Lower lobe of right lung (tissue), 2 donors: ENCODE measurements at regions not wholly inside any gene's neighbourhood (a gene's known extent, or its start where the extent isn't known, plus 50 kb on each side); places are given as distances from the start of the nearest gene placed in this dataset.
A peak's percentile ranks its signal among the peaks of the same experiment; 100 is the strongest.

Experiments
- ATAC-seq, 2 donors: fragments of 200-7000 bp; cut with Tn5 transposase; one replicate each; pipeline ENCODE4 v1.9.1; 2020 to 2022; ENCODE audit warnings: mild to moderate bottlenecking in 2 of 2, moderate library complexity in 2 of 2
- DNase-seq: peaks from one replicate; pipeline ENCODE4 v3.0.0-alpha.2; 2020
- H3K27ac ChIP-seq: fragments of 200-600 bp; one replicate; pipeline ENCODE4 v1.8.0; 2022
- H3K27me3 ChIP-seq: fragments of 200-600 bp; one replicate; pipeline ENCODE4 v1.8.0; 2022; ENCODE audit warnings: low read depth
- H3K36me3 ChIP-seq: fragments of 200-600 bp; one replicate; pipeline ENCODE4 v1.8.0; 2022; ENCODE audit warnings: mild to moderate bottlenecking
- H3K4me1 ChIP-seq: fragments of 200-600 bp; one replicate; pipeline ENCODE4 v1.8.0; 2022
- H3K4me3 ChIP-seq: fragments of 200-600 bp; one replicate; pipeline ENCODE4 v1.8.0; 2022; ENCODE audit warnings: mild to moderate bottlenecking
- H3K9me3 ChIP-seq: fragments of 200-600 bp; one replicate; pipeline ENCODE4 v1.8.0; 2022
- CTCF ChIP-seq: fragments of 200-600 bp; IDR thresholded peaks from one replicate; pipeline ENCODE4 v1.8.0; 2022; ENCODE audit warnings: antibody characterized with exemption, mild to moderate bottlenecking
- intact Hi-C: fragments of 100-400 bp; cut with DNase I; formaldehyde crosslinking; loops from one replicate; pipeline ENCODE4 v1.11.0; 2022
- donor health status: DM: no; HTN: yes; CAD: no; lungs with severe emphysema.

DNA sequence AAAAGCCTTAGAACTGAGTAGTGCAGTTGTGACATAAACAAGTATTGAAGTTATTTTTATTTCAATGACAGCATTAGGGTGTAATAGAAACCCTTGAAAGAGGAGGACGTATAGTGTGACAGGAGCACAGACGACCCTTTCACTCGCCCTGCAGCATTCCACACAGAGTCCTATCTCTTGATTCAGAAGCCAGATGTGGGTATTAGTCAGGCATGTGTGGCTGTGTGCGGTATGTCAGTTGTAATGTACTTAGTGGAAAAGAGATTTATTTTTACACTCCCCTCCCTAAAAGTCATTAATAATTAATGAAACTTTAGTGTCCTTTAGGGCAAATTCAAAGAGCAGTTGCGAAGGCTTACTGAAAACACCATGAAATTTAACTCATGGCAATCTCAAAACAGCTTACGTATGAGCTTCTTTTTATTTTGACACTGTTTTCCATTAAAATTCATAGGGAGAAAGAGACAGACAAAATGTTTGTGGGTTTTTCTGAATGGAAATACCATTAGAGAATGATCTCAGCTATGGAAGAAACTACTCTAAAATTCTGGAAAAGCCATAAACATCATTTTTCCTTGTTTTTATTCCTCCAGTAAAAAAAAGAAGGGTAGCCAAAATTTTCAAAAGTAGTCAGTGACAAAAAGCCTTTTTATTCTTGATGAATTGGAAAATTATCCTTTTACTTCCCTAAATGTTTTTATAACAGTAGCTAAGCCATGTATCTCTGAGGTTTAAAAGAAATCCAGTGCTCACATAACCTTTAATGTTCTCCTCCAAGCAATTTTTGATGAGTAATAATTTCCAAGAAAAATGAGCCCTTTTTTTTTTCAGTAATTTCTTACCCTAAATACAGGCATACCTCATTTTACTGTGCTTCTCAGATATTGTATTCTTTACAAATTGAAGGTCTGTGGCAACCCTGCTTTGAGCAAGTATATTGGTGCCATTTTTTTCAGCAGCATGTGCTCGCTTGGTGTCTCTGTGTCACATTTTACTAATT, 84.0 kb upstream of the DSEL start:
- Histone ChIP-seq H3K27me3 (no peaks in the 10 kb centered on the region), H3K4me3 (no peak overlapping the region), H3K9me3 (no peaks in the 10 kb centered on the region), H3K4me1 (no peaks in the 10 kb centered on the region), H3K27ac (no peak overlapping the region), H3K36me3 (no peaks in the 10 kb centered on the region)
- TF ChIP-seq CTCF = no peak
- no peak for DNase-seq
- ATAC-seq = peak; percentile 43 to 56
- intact Hi-C loops = no loop called here

GRCh38 chr18:67599277-67599676, 82.8 kb upstream of the DSEL start:
- H3K9me3 ChIP-seq = no peaks in the 10 kb centered on the region
- no peak for TF ChIP-seq CTCF
- H3K4me1 ChIP-seq = no peaks in the 10 kb centered on the region
- H3K36me3 ChIP-seq = no peaks in the 10 kb centered on the region
- H3K27me3 ChIP-seq = no peaks in the 10 kb centered on the region
- intact Hi-C loops = no loop called here
- ATAC-seq (no peak), DNase-seq (no peak)
- no peak overlapping the region for H3K27ac ChIP-seq
- no peak overlapping the region for H3K4me3 ChIP-seq

DNA sequence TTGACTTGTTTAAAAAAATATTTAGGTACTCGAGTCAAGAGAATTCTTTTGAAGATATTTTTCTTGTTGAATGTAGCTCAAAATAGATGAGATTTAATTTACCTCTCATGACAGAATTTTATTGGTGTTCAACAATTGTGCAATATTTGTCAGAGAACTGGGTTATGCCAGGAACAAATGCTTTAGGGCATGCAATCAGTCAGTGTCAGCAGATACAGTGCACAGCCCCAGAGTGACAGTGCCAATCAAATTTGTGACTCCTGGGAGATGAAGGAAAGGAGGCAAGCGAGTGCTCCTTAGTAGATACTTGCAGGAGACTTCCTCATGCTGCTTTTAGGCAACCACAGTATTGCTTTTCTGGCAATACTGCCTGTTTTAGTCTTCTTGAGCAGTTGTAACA, 81.2 kb upstream of the DSEL start:
- intact Hi-C loops = no loop called here
- DNase-seq = no peak
- H3K4me1 ChIP-seq = no peaks in the 10 kb centered on the region
- no peaks in the 10 kb centered on the region for H3K9me3 ChIP-seq
- no peak for TF ChIP-seq CTCF
- no peak for ATAC-seq
- no peak overlapping the region for H3K27ac ChIP-seq
- no peaks in the 10 kb centered on the region for H3K27me3 ChIP-seq
- H3K4me3 ChIP-seq = no peak overlapping the region
- H3K36me3 ChIP-seq = no peaks in the 10 kb centered on the region

- Histone ChIP-seq H3K27me3 (no peaks in the 10 kb centered on the region), H3K36me3 (no peaks in the 10 kb centered on the region), H3K4me3 (no peak overlapping the region), H3K9me3 (no peaks in the 10 kb centered on the region), H3K27ac (no peak overlapping the region), H3K4me1 (no peaks in the 10 kb centered on the region)
- DNase-seq = no peak
- no peak for ATAC-seq
- intact Hi-C loops = no loop called here
- TF ChIP-seq CTCF = no peak
These were observed 79.5 kb upstream of the DSEL start for GRCh38 chr18:67596003-67596402.

- no peak for ATAC-seq
These were observed 74.1 kb upstream of the DSEL start for GRCh38 chr18:67590571-67591141.

More at GRCh38 chr18:67590571-67591141, 74.1 kb upstream of the DSEL start:
- TF ChIP-seq CTCF = no peak
- no peak for DNase-seq
- no peak overlapping the region for H3K4me3 ChIP-seq
- no peaks in the 10 kb centered on the region for H3K9me3 ChIP-seq
- no peaks in the 10 kb centered on the region for H3K36me3 ChIP-seq
- no peak overlapping the region for H3K27ac ChIP-seq
- intact Hi-C loops = no loop called here
- H3K4me1 ChIP-seq = no peaks in the 10 kb centered on the region
- H3K27me3 ChIP-seq = no peaks in the 10 kb centered on the region
